ENCODE measurements at regions not wholly inside any gene's neighbourhood (a gene's known extent, or its start where the extent isn't known, plus 50 kb on each side); places are given as distances from the start of the nearest gene placed in this dataset.

DNA sequence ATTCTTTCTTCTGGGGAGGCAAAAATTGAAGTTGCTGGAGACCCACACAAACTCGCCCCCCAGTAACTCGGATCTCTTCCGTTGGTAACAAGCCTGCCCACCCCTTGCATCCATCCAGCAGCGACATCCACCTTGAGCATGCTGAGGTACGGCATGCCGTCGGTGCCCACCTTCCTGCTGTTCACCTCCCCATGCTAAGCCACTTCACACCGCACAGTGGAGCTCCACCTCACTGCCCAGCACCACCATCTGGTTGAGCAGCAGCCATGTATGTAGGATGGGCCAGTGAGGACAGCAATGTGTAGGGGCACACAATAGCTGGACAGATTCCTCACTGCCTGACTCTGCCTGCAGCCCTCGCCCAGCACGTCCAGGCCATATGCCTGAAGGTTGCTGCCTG lies 138.1 kb upstream of the ZNF92 start:
- TF ChIP-seq, protein P1, sequence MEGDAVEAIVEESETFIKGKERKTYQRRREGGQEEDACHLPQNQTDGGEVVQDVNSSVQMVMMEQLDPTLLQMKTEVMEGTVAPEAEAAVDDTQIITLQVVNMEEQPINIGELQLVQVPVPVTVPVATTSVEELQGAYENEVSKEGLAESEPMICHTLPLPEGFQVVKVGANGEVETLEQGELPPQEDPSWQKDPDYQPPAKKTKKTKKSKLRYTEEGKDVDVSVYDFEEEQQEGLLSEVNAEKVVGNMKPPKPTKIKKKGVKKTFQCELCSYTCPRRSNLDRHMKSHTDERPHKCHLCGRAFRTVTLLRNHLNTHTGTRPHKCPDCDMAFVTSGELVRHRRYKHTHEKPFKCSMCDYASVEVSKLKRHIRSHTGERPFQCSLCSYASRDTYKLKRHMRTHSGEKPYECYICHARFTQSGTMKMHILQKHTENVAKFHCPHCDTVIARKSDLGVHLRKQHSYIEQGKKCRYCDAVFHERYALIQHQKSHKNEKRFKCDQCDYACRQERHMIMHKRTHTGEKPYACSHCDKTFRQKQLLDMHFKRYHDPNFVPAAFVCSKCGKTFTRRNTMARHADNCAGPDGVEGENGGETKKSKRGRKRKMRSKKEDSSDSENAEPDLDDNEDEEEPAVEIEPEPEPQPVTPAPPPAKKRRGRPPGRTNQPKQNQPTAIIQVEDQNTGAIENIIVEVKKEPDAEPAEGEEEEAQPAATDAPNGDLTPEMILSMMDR (IDR thresholded peaks at IDR 0.05), result no peak
- TF ChIP-seq POLR2A (IDR thresholded peaks at IDR 0.05), result no peak

Measured in tibial nerve (tissue), 3 donors.